Thyroid gland (tissue), 4 donors: ENCODE measurements at regions not wholly inside any gene's neighbourhood (a gene's known extent, or its start where the extent isn't known, plus 50 kb on each side); places are given as distances from the start of the nearest gene placed in this dataset.

Source experiments
- CTCF ChIP-seq, 6 experiments: fragments of 200-600 bp in 3 of 6; fragments of 450-650 bp in 3 of 6; sonication (generic) in 3 of 6; IDR thresholded peaks; one replicate each; pipeline ENCODE4 v1.5.1; 2016 to 2019; ENCODE audit warnings: antibody characterized with exemption in 6 of 6, mild to moderate bottlenecking in 2 of 6, inconsistent platforms in 1 of 6, moderate library complexity in 1 of 6
- POLR2A ChIP-seq, 2 donors: fragments of 450-650 bp; IDR thresholded peaks; one replicate each; pipeline ENCODE4 v1.6.1; 2017; ENCODE audit warnings: antibody characterized with exemption in 2 of 2, mild to moderate bottlenecking in 2 of 2, moderate library complexity in 1 of 2

- TF ChIP-seq POLR2A (IDR thresholded peaks at IDR 0.05) = no peak
- no peak for TF ChIP-seq CTCF (IDR thresholded peaks at IDR 0.05)
Observed at GRCh38 chr17:77476006-77476405, 335.2 kb downstream of the SEC14L1 start.
